DMS153 (cell line): ENCODE measurements at regions not wholly inside any gene's neighbourhood (a gene's known extent, or its start where the extent isn't known, plus 50 kb on each side); places are given as distances from the start of the nearest gene placed in this dataset.
"Not testable (repeated sequence)": the region's sequence is repeated elsewhere in the genome, so short reads cannot be mapped to it uniquely, and the experiment has no call there.

ENCODE experiments used
- DNase-seq: peaks from one replicate; lab custom pipeline; 2025; lab: John Stamatoyannopoulos, UW

DNA sequence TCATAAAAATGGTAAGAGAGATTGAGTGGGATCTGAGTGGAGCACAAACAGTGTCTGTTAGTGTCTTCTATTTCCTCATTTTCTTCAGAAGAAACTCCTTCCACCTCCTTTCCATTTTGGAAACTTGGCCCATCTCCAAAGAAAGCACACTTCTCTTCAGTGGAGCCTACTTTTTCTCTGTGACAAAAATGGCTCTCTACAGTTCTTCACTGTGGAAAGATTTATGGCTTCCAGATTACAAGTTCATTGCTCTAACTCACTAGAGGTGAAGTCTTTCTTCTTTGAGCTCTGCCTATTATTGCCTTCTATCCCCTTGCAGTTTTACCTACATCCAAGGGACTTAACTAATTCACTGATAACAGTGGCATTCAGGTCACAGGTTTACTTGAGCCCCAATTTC, 325.8 kb downstream of the ANTXR2 start:
- no peak for DNase-seq

DNA sequence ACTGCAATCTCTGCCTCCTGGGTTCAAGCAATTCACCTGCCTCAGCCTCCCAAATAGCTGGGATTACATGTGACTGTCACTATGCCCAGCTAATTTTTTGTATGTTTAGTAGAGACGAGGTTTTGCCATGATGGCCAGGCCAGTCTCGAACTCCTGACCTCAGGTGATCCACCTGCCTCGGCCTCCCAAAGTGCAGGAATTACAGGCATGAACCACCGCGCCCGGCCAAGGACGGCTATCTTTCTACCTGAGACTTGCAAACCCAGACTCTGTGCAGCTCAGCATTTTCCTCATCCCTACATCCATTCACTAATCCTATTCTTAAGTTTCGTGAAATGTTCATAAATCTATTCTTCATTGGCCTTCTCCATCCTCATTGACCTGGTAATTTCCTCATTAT, 330.0 kb downstream of the ANTXR2 start:
- no peak for DNase-seq

DNA sequence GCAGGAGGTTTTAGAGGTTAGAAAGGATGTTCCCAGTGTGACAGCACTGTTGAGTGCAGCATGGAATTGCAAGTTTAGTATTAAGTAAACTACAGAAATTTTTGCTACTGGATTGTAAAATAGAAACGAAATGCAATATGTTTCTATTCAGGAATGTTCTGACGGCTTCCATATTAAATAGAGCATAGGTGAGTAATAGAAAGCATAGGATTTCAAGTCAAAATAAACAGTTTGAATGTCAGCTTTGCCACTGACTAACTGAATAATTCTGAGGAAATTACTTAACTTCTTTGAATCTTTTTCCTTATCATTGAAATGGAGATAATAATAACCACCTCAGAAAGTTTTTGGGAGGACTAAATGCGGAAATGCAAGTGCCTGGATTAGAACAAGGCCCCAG, 331.9 kb upstream of the GK2 start:
- no peak for DNase-seq

DNA sequence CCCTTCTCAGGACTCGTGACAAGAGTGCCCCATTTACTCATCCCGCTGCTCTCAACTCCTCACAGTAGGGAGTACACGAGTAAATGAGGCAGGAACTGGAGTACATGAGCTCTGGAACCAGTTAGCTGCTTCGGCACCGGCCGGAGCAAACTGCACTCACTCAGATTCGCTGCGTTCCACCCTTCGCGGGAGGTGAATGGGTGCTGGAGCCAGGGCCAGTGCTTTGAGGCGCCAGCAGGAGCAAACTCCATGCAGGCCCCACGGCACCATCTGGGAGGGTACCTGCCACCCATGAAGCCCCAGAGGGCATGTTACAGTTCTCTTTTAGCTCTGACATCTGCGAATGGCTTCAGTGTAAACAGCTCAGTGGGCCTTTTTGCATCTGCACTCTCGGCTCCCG, 315.5 kb upstream of the GK2 start:
- no peak for DNase-seq

DNA sequence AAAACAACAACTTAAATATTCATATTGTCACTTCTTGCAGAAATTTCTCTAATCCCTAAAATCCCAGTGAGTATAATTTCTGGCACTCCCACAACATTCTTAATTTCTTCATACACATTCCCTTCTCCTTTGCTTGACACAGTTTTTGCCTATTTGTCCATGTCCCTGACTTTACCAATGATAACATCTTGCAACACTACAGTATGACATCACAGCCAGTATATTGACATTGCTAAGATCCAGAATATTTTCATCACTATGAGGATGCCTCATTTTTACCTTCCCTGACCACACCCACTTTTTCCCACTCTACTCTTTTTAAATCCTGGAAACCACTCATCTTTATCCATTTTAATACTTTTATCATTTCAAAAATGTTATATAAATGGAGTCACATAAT, 292.3 kb upstream of the GK2 start:
- DNase-seq, result no peak

DNA sequence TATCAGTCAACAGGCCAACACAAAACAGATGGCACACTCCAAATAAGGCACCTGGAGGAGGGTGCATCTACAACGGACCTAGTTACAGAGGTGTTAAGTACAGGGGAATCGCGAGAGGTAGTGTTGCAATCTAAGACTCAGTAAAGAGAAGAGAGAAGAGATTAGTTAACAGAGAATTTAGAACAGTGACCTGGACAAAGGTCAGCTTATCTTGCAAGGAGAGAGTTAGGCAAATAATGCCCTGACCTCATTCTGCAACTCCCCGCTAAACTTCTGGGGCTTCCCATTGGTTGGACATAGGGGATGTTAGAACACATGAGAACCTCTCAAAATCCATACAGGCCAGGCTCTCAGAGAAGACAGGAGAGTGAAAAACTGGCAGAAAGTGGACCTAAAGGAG, 289.4 kb upstream of the GK2 start:
- DNase-seq, result no peak

DNA sequence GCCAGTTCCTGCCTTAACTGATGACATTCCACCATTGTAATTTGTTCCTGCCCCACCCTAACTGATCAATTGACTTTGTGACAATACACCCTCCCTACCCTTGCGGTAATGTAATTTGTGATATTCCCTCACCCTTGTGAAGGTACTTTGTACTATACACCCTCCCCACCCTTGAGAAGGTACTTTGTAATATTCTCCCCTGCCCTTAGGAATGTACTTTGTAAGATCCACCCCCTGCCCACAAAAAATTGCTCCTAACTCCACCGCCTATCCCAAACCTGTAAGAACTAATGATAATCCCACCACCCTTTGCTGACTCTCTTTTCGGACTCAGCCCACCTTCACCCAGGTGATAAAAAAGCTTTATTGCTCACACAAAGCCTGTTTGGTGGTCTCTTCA, 288.5 kb upstream of the GK2 start:
- DNase-seq, result not testable (repeated sequence)

DNA sequence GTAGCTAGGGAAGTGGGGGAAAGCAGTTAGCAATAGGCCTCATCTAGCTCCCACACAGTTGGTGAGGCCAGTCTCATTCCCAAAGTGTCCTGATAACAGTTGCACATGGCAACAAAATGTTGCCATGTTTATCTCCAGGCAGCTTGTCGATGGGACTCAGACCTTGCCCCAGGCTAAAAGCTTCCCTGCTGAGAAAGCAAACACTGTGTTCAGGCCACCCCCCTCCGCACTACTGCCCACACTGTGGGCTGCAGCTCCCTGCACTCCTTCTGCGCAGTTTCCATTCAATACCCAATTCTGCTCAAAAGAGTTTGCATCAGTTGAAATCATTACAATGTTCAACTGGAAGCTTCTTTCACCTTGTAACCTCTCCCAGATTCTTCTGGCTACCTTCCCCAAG, 287.8 kb upstream of the GK2 start:
- DNase-seq, result no peak

DNA sequence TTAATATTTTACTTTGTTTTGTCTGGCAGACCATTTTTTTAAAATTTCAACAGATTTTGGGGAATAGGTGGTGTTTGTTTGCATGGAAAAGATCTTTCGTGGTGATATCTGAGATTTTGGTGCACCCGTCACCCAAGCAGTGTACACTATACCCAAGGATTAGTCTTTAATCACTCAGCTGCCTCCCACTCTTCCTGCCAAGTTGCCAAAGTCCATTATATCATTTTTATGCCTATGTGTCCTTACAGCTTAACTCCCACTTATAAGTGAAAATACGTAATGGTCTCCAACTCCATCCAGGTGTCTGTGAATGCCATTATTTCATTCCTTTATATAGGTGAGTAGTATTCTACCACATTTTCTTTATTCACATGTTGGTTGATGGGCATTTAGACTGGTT, 281.7 kb upstream of the GK2 start:
- DNase-seq, result no peak

DNA sequence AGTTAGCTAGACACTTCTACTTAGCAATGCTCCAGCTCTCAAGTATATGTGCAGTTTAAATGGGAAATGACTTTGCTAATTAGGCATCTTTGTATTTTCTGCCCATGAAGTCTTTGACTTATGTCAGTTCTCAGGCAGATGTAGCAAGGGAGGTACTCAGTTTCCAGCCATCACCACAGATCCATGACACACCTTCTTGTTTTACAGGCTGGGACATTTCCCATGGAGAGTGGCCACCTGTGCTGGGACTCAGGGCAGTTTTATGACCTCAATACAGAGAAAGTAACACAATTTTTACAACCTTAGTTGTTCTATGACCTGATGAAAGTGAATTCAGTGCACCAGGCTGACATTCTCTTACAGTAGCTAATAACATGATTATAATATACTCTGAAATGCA, 280.7 kb upstream of the GK2 start:
- no peak for DNase-seq

DNA sequence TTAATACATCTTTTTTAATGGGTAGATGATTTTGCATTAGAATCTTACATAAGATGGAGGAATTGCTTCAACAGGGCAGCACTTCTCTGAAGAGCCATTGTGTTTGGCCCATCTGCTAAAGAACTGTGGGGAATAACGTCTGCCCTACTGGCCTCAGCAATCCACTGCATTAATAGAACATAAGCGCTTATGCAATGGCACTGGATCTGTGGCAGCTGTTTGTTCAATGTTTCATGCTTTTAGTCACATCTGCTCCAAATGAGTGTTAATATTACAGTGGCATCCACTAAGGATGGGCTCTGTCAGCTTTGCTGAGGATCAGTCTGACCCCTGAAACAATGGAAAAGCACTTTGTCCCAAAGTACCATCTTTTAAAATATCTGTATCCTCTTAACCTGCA, 279.0 kb upstream of the GK2 start:
- DNase-seq, result no peak

DNA sequence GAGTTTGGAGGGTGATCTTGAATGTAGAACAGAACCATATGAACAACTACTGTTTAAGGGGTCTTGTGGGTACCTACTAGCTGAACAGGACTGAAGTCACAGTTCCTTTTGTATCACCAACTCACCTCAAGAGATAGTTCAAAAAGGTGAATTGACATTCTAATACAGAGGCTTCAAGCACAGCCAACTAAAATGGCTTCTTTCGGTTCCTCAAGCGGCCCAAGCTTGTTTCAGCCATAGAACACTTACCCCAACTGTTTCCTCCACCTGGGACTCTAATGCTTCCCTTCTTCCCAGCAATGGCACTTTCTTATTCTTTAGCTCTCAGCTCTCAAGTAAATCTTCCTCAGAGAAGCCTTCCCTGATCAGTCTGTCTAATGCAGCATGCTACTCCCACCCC, 277.5 kb upstream of the GK2 start:
- no peak for DNase-seq

DNA sequence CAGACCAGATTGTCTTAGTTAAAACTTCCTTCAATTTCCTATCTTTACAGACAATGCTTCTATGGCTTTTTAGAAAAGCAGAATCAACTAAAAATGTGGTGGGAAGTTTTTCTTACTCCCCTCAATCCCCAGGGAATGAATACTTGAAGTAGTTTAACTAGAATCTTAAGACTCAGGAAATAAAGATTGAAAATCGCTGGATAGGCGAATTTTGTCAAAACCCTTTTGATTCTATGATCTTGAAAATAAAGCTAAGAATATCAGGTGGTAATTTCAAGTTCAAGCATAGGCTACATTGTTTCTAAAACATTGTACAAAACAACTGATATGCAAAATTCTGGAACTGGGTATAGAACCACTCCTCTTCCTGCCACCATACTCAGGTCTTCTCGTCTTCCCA, 276.5 kb upstream of the GK2 start:
- no peak for DNase-seq

DNA sequence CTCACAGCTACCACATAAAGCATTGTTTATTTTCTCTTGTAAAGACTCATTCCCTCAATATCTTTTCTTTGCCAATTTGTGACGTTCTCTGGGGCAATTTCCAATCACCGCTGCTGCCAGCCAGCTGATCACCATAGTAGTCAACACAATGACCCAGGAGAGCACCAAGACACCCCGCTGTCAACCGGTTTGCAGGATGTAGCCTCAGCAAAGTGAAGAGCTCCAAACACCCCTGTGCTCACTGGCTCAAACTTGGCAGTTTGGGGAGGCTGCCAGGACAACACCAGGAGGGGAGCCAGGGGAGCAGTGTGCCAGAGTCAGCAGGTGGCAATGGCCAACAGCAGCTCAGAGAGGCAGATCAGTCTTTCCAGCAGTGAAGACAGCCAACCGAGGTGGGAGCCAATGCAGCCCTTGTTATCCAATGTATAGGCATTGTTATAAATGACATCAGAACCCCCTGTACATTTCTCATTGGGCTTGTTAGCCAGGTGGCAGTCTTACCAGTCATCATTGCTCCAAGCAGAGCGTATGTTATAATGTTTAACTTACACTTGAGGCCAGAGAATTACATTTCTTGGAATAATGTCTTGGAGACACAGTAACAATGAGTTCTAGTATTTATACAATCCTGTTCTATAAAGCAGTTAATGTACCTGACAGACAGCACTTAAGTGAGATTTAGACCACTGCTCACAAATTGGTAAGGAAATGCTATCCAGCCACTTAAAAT, 274.9 kb upstream of the GK2 start:
- no peak for DNase-seq

DNA sequence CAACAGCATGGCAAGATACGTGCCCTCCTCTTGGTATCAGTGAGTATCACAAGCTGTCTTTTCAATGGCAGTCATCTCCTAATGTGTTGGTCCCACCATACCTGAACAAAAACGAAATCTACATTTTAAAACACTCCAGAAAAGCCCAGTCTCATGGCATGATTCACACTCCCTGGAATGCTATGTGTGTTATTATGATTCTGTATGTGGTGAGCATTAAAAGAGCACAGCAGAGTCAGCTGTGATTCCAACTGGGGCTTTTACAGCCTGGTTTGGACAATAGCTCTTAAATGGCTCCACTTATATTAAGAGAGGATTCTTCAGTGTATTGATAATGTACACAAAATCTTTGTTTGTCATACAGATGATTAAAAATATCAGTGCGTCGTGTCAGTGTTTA, 274.1 kb upstream of the GK2 start:
- DNase-seq, result no peak

DNA sequence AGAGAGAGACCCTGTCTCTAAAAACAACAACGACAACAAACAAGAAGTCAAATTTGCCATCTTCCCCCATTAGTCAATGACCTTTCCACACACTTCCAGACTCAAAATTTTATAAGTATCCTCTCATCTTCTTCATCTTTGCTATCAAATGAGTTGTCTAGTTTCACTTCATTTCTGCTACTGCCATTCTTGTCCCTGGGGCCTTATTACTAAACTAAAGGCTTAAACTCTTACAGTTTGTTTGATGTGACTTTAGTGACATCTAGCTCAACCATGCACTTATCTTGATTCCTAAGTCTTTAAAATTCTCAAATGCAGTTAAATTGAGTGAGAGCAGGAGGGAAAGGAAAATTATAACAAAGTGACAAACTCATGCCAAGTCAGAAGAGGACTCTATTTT, 271.8 kb upstream of the GK2 start:
- no peak for DNase-seq

DNA sequence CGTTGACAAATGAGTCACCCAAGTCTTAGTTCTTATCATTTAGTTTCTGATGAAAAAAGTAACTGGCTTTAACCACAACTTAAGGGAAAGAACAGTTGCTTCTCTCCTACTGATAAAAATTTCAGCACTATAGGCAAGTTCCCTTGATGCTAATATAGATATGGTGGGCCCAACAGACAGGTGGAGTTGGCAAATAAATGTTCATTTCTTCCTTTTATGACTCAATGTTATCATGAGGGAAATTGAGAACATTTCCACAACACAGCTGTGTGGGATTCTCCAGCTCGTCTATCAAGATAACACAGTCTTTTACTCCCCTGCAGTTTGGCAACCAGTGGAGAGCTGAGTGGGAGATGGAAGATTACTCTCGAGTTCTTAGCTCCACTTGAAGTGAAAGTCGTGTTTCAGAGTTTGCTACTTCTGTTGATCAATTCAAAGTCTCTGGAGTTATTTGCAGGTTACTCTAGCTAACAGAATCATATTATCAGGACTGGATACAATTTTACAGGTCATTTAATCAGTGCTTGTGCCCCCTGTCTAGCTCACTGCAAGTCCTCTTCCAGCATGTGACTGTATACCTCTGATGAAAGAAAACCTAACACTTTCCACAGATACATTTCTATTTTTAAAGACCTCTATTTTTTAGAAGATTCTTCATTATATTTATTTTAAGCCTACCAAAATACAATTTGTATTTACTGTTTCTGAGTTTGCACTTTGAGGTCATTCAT, 270.6 kb upstream of the GK2 start:
- no peak for DNase-seq

DNA sequence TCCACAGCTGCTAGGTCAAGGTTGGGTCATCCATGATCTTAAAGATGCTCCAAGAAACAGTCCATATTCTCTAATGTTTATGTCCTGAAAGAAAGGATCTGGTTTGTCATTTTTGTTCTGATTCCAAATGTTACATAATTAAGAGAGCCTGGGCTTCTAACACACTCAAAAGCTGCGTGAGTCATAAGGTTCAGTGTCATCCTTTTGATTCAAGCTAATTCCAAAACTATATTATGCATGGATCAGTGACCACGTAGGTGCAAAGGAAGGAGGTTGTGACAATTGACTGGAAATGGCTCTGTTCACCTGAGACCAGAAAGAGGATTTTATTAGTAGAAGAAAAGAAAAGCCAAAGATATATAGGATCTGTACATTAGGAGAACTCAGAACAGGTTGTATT, 268.7 kb upstream of the GK2 start:
- no peak for DNase-seq

DNA sequence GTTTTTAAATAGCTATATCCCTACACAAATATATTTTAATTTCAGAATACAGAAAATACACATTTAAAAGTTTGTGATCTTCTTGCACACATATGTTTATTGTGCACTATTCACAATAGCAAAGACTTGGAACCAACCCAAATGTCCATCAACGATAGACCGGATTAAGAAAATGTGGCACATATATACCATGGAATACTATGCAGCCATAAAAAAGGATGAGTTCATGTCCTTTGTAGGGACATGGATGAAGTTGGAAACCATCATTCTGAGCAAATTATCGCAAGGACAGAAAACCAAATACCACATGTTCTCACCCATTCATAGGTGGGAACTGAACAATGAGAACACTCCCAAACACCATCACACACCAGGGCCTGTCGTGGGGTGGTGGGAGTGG, 266.9 kb upstream of the GK2 start:
- not testable (repeated sequence) for DNase-seq

DNA sequence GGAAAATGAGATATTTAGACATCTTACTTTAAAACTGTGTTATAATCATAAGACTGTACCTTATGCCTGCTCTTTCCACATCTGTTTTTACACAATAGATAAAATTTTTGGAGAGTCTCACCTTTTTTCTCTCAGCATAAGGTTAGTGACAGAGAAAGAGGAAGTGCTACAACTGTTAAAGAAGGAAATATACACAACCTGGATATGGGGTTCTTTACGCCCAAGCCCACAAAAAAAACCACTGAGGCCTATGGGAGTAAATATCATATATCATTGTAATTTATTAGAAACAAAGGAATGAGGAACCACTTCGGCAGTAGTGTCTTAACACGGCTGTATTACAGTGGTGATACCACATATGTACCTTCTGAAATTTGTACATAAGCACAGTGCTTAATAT, 265.9 kb upstream of the GK2 start:
- no peak for DNase-seq

DNA sequence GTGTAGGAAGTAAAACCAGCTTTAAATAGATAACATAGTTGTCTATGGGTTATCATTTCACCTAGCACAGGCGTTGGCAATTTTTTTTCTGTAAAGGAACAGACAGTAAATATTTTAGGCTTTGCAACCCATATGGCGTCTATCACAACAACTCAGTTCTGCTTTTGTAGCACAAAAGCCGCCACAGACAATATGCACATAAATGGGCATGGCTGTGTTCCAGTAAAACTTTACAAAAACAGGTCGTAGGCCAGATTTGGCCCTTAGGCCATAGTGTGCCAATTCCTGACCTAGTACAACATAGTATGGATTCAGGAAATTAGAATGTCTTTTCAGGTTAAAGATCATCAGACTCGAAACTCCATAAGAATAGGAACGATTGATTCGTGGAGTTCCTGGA, 265.3 kb upstream of the GK2 start:
- DNase-seq, result no peak

DNA sequence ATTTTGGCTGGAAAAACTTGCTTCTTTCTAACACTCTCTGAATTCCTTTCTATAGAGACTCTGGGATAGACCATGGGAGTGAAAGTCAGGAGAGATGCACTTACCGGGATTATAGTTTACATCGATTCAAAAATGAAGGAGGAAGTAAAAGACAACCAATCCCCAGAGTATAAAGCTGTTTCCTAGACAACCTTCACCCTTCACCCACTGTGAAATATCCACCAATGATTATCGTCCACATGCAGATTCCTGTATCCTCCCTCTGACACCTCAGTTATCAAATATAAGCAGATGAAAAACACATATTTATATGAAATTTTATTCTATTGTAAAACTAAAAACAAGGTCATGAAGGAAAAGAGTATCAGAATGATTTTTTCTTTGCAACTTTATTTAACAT, 258.8 kb upstream of the GK2 start:
- DNase-seq, result no peak

DNA sequence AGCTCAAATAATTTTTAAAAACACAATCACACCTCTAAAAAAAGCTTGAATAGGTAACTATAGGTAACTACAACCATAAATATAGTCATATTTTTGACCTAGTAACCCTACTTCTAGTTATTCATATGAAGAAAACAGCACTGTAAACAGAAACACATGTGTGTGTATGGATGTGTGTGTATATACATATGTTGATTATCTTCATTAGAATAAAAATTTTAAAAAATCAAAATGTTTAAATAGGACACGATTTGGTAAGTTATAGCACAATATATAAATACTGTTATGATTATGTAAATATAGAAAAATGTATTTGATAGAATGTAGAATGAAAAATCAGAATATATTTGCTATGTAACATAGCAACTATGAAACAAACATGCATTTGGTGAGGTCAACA, 258.1 kb upstream of the GK2 start:
- no peak for DNase-seq

DNA sequence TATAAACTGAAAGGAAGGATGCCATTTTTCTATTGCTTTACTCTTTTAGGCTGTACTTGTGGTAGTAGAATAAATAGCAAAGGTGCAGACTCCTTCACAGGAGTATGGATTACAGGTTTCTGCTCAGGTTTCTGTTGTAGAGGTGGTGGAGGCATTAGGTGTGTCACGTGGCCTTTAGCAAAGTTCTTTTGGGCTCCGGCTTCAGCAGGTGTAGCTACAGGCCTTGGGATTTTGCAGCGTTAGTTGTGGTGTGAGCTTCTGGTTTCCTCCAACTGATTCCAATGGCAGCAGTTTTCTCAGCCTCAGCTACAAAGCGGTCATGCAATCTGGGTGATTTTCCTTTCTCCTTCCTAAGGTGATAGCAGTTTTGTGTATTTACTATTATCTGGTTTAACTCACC, 255.8 kb upstream of the GK2 start:
- DNase-seq, result no peak
